GM12891 (cell line): ENCODE measurements at regions not wholly inside any gene's neighbourhood (a gene's known extent, or its start where the extent isn't known, plus 50 kb on each side); places are given as distances from the start of the nearest gene placed in this dataset.

Source experiments
- POLR2A ChIP-seq: IDR thresholded peaks from 2 replicates; pipeline ENCODE4 v1.6.1; 2011; ENCODE audit warnings: low read depth, low read length, control low read depth
- POLR2AphosphoS5 ChIP-seq: IDR thresholded peaks from 2 replicates; pipeline ENCODE4 v1.6.1; 2011; ENCODE audit warnings: low read depth, low read length, control low read depth
- POU2F2 ChIP-seq: IDR thresholded peaks from 2 replicates; pipeline ENCODE4 v1.6.1; 2011; ENCODE audit warnings: low read depth, mild to moderate bottlenecking, control low read depth, low read length, moderate library complexity

- TF ChIP-seq POU2F2 (no peak), POLR2AphosphoS5 (no peak), POLR2A (no peak)
Observed at GRCh38 chr10:9097991-9098306, 1043.5 kb downstream of the GATA3 start.
